ENCODE measurements at regions not wholly inside any gene's neighbourhood (a gene's known extent, or its start where the extent isn't known, plus 50 kb on each side); places are given as distances from the start of the nearest gene placed in this dataset.
"Not testable (repeated sequence)": the region's sequence is repeated elsewhere in the genome, so short reads cannot be mapped to it uniquely, and the experiment has no call there.

- no peaks in the 10 kb centered on the region for H3K4me1 Mint-ChIP-seq
- ATAC-seq (replicated peaks) (no peak), DNase-seq (no peak)
- peaks cover 1 to 3% of the 10 kb centered on the region in 2 donors for H3K9me3 Mint-ChIP-seq
- H3K27me3 Mint-ChIP-seq: no peaks in the 10 kb centered on the region
- H3K36me3 Mint-ChIP-seq: no peaks in the 10 kb centered on the region
- H3K4me3 Mint-ChIP-seq: no peak overlapping the region
- no peak overlapping the region for H3K27ac Mint-ChIP-seq
Measured at GRCh38 chr3:16012086-16012485, 162.4 kb upstream of the GALNT15 start.

- H3K4me1 Mint-ChIP-seq: no peaks in the 10 kb centered on the region
- no peaks in the 10 kb centered on the region for H3K27me3 Mint-ChIP-seq
- no peak for ATAC-seq (replicated peaks)
- no peaks in the 10 kb centered on the region for H3K9me3 Mint-ChIP-seq
- no peak overlapping the region for H3K4me3 Mint-ChIP-seq
- no peaks in the 10 kb centered on the region for H3K36me3 Mint-ChIP-seq
- no peak overlapping the region for H3K27ac Mint-ChIP-seq
- DNase-seq: no peak
Measured at GRCh38 chr3:16013568-16013967, 160.9 kb upstream of the GALNT15 start.

- H3K4me3 Mint-ChIP-seq; ATAC-seq (replicated peaks); H3K4me1 Mint-ChIP-seq; H3K36me3 Mint-ChIP-seq; H3K27me3 Mint-ChIP-seq; DNase-seq; H3K27ac Mint-ChIP-seq; H3K9me3 Mint-ChIP-seq: not testable (repeated sequence)
Measured at GRCh38 chr3:16021801-16022200, 152.7 kb upstream of the GALNT15 start.

GRCh38 chr3:16023881-16024280, 150.6 kb upstream of the GALNT15 start:
- not testable (repeated sequence) for H3K27ac Mint-ChIP-seq; H3K9me3 Mint-ChIP-seq; H3K36me3 Mint-ChIP-seq; DNase-seq; H3K4me1 Mint-ChIP-seq; ATAC-seq (replicated peaks); H3K27me3 Mint-ChIP-seq; H3K4me3 Mint-ChIP-seq

- no peak overlapping the region for H3K4me3 Mint-ChIP-seq
- peaks cover 0 to 4% of the 10 kb centered on the region in 2 donors for H3K36me3 Mint-ChIP-seq
- peaks cover 2 to 4% of the 10 kb centered on the region in 2 donors for H3K9me3 Mint-ChIP-seq
- no peak for DNase-seq
- peaks cover 4 to 6% of the 10 kb centered on the region in 2 donors for H3K27me3 Mint-ChIP-seq
- H3K27ac Mint-ChIP-seq: no peak overlapping the region
- no peak for ATAC-seq (replicated peaks)
- H3K4me1 Mint-ChIP-seq: no peaks in the 10 kb centered on the region
Measured at GRCh38 chr3:16024548-16024947, 149.9 kb upstream of the GALNT15 start.

GRCh38 chr3:16026753-16027152, 147.7 kb upstream of the GALNT15 start:
- Mint-ChIP-seq H3K36me3 (peaks cover 0 to 4% of the 10 kb centered on the region in 2 donors), H3K4me3 (no peak overlapping the region), H3K27ac (no peak overlapping the region), H3K9me3 (peaks cover 3 to 4% of the 10 kb centered on the region in 2 donors), H3K27me3 (peaks cover 4 to 12% of the 10 kb centered on the region in 2 donors), H3K4me1 (no peaks in the 10 kb centered on the region)
- DNase-seq (no peak), ATAC-seq (replicated peaks) (no peak)

- Mint-ChIP-seq H3K27me3 (peaks cover 4 to 12% of the 10 kb centered on the region in 2 donors), H3K4me3 (no peak overlapping the region), H3K4me1 (no peaks in the 10 kb centered on the region), H3K27ac (no peak overlapping the region), H3K36me3 (no peaks in the 10 kb centered on the region), H3K9me3 (peaks cover 0 to 1% of the 10 kb centered on the region in 2 donors)
- ATAC-seq (replicated peaks) (no peak), DNase-seq (no peak)
Measured at GRCh38 chr3:16028604-16029003, 145.9 kb upstream of the GALNT15 start.

- peaks cover 4 to 12% of the 10 kb centered on the region in 2 donors for H3K27me3 Mint-ChIP-seq
- H3K9me3 Mint-ChIP-seq: peaks cover 0 to 1% of the 10 kb centered on the region in 2 donors
- no peak for DNase-seq
- no peaks in the 10 kb centered on the region for H3K36me3 Mint-ChIP-seq
- no peak overlapping the region for H3K27ac Mint-ChIP-seq
- ATAC-seq (replicated peaks): no peak
- H3K4me3 Mint-ChIP-seq: no peak overlapping the region
- H3K4me1 Mint-ChIP-seq: no peaks in the 10 kb centered on the region
Measured at GRCh38 chr3:16030342-16030741, 144.1 kb upstream of the GALNT15 start.

- no peak for ATAC-seq (replicated peaks)
- H3K27me3 Mint-ChIP-seq: peaks cover 4 to 18% of the 10 kb centered on the region in 2 donors
- DNase-seq: no peak
- H3K36me3 Mint-ChIP-seq: no peaks in the 10 kb centered on the region
- no peaks in the 10 kb centered on the region for H3K4me1 Mint-ChIP-seq
- H3K27ac Mint-ChIP-seq: no peak overlapping the region
- no peak overlapping the region for H3K4me3 Mint-ChIP-seq
- peaks cover 0 to 1% of the 10 kb centered on the region in 2 donors for H3K9me3 Mint-ChIP-seq
Measured at GRCh38 chr3:16031434-16031833, 143.0 kb upstream of the GALNT15 start.

- no peaks in the 10 kb centered on the region for H3K36me3 Mint-ChIP-seq
- no peak overlapping the region for H3K27ac Mint-ChIP-seq
- H3K9me3 Mint-ChIP-seq: peaks cover 0 to 1% of the 10 kb centered on the region in 2 donors
- H3K4me3 Mint-ChIP-seq: no peak overlapping the region
- H3K4me1 Mint-ChIP-seq: no peaks in the 10 kb centered on the region
- DNase-seq (no peak), ATAC-seq (replicated peaks) (no peak)
- H3K27me3 Mint-ChIP-seq: peaks cover 0 to 13% of the 10 kb centered on the region in 2 donors
Measured at GRCh38 chr3:16033889-16034687, 140.4 kb upstream of the GALNT15 start.

- ATAC-seq (replicated peaks) (no peak), DNase-seq (no peak)
- Mint-ChIP-seq H3K9me3 (no peaks in the 10 kb centered on the region), H3K4me3 (no peak overlapping the region), H3K4me1 (no peaks in the 10 kb centered on the region), H3K27me3 (peaks cover 8 to 17% of the 10 kb centered on the region in 2 donors), H3K36me3 (no peaks in the 10 kb centered on the region), H3K27ac (no peak overlapping the region)
Measured at GRCh38 chr3:16040991-16041390, 133.5 kb upstream of the GALNT15 start.

GRCh38 chr3:16048435-16049318, 125.8 kb upstream of the GALNT15 start:
- H3K9me3 Mint-ChIP-seq: no peaks in the 10 kb centered on the region
- peak overlapping the region; percentile 63 for H3K4me3 Mint-ChIP-seq
- no peak overlapping the region for H3K27ac Mint-ChIP-seq
- peaks cover 0 to 3% of the 10 kb centered on the region in 2 donors for H3K4me1 Mint-ChIP-seq
- peak; percentile 11 for DNase-seq
- no peaks in the 10 kb centered on the region for H3K36me3 Mint-ChIP-seq
- peaks cover under 1 to 5% of the 10 kb centered on the region in 2 donors for H3K27me3 Mint-ChIP-seq
- ATAC-seq (replicated peaks): peak; percentile 96 to 98

GRCh38 chr3:16050641-16051467, 123.6 kb upstream of the GALNT15 start:
- H3K27me3 Mint-ChIP-seq: peaks cover 0 to 5% of the 10 kb centered on the region in 2 donors

GRCh38 chr3:16051691-16052090, 122.8 kb upstream of the GALNT15 start:
- Mint-ChIP-seq H3K27me3 (peaks cover 0 to 5% of the 10 kb centered on the region in 2 donors), H3K27ac (no peak overlapping the region), H3K4me1 (peaks cover 0 to 3% of the 10 kb centered on the region in 2 donors), H3K36me3 (no peaks in the 10 kb centered on the region), H3K4me3 (no peak overlapping the region), H3K9me3 (no peaks in the 10 kb centered on the region)
- DNase-seq (no peak), ATAC-seq (replicated peaks) (no peak)

More at GRCh38 chr3:16050641-16051467, 123.6 kb upstream of the GALNT15 start:
- ATAC-seq (replicated peaks) (no peak), DNase-seq (no peak)
- Mint-ChIP-seq H3K4me1 (peaks cover 0 to 3% of the 10 kb centered on the region in 2 donors), H3K9me3 (no peaks in the 10 kb centered on the region), H3K4me3 (no peak overlapping the region), H3K36me3 (no peaks in the 10 kb centered on the region), H3K27ac (no peak overlapping the region)
